ENCODE measurements at regions not wholly inside any gene's neighbourhood (a gene's known extent, or its start where the extent isn't known, plus 50 kb on each side); places are given as distances from the start of the nearest gene placed in this dataset.

DNA sequence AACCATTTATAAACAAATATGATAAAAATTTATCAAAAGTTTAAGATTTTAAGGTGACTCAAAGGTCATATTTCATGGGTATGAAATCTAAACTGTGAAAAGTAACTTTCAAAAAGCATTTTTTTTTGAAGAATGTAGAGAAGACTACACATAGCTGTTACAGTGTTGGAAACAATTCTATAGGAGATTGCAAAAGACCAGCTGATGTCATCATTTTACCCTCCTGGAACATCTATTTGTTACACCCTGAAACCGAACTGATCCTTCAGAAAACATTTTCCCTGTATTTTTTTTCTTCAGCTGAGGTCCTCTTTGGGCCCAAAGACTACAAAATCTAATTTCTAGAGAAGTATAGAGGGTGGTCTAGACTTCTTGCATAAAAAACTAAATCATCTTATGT is 297.5 kb upstream of the FERMT1 start:
- H3K27me3 ChIP-seq (ENCODE audit: control insufficient read depth, insufficient read depth, low read length), result no peaks in the 10 kb centered on the region
- ATAC-seq (no peak), DNase-seq (ENCODE audit: low read depth, low spot score) (no peak)
- ChIA-PET POLR2A (no interaction called here), CTCF (no interaction called here)
- BruUV-seq (replicated peaks), result no TSS peak
- in situ Hi-C loops (cut with HindIII; ENCODE audit: low pct_unique_long_range_greater_than_20kb, low sequenced_read_pairs) (no loop called here), intact Hi-C loops (cut with micrococcal nuclease; ENCODE audit: unreplicated experiment) (no loop called here)
- no peaks in the 10 kb centered on the region for H3K9me3 ChIP-seq (ENCODE audit: control insufficient read depth, insufficient read depth, low read depth, low read length)
- TF ChIP-seq, protein P1, sequence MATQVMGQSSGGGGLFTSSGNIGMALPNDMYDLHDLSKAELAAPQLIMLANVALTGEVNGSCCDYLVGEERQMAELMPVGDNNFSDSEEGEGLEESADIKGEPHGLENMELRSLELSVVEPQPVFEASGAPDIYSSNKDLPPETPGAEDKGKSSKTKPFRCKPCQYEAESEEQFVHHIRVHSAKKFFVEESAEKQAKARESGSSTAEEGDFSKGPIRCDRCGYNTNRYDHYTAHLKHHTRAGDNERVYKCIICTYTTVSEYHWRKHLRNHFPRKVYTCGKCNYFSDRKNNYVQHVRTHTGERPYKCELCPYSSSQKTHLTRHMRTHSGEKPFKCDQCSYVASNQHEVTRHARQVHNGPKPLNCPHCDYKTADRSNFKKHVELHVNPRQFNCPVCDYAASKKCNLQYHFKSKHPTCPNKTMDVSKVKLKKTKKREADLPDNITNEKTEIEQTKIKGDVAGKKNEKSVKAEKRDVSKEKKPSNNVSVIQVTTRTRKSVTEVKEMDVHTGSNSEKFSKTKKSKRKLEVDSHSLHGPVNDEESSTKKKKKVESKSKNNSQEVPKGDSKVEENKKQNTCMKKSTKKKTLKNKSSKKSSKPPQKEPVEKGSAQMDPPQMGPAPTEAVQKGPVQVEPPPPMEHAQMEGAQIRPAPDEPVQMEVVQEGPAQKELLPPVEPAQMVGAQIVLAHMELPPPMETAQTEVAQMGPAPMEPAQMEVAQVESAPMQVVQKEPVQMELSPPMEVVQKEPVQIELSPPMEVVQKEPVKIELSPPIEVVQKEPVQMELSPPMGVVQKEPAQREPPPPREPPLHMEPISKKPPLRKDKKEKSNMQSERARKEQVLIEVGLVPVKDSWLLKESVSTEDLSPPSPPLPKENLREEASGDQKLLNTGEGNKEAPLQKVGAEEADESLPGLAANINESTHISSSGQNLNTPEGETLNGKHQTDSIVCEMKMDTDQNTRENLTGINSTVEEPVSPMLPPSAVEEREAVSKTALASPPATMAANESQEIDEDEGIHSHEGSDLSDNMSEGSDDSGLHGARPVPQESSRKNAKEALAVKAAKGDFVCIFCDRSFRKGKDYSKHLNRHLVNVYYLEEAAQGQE (IDR thresholded peaks at IDR 0.05; ENCODE audit: insufficient read depth in 1 of 2, low read depth in 2 of 2, low read length in 1 of 2), result no peak
- no peak for TF ChIP-seq TCF7L2 (IDR thresholded peaks at IDR 0.05; ENCODE audit: low read depth, low read length)
- TF ChIP-seq POLR2AphosphoS5 (IDR thresholded peaks at IDR 0.05; ENCODE audit: low read depth, low read length), result no peak
- H3K4me1 ChIP-seq (ENCODE audit: control insufficient read depth, insufficient read depth, low read length), result no peaks in the 10 kb centered on the region
- no peaks in the 10 kb centered on the region for H3K36me3 ChIP-seq (ENCODE audit: control insufficient read depth, insufficient read depth, low read length)
- H3K4me3 ChIP-seq (ENCODE audit: low read depth in 2 of 2, low read length in 2 of 2), result no peak overlapping the region
- H3K27ac ChIP-seq (ENCODE audit: low read length), result no peak overlapping the region

DNA sequence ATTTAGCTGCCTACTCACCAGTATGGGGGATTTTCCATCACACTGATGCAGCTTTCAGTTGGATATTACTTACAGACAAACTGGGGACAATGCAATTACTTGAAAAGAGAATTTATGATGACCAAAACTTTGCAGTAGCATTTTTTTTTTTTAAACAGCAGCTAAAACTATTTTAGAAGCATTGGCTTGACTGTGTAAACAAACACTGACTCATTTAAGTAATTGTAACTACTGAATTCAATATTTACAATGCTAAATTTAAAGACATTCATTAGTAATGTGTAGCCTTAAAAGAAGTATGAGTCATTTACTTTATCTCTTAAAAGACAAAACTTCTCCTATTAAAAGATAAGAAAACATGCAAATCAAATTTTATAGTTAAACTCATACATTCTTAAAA is 295.9 kb upstream of the FERMT1 start:
- no peaks in the 10 kb centered on the region for H3K27me3 ChIP-seq (ENCODE audit: control insufficient read depth, insufficient read depth, low read length)
- no peaks in the 10 kb centered on the region for H3K36me3 ChIP-seq (ENCODE audit: control insufficient read depth, insufficient read depth, low read length)
- H3K4me1 ChIP-seq (ENCODE audit: control insufficient read depth, insufficient read depth, low read length), result no peaks in the 10 kb centered on the region
- in situ Hi-C loops (cut with HindIII; ENCODE audit: low pct_unique_long_range_greater_than_20kb, low sequenced_read_pairs), result no loop called here
- no peaks in the 10 kb centered on the region for H3K9me3 ChIP-seq (ENCODE audit: control insufficient read depth, insufficient read depth, low read depth, low read length)
- DNase-seq (ENCODE audit: low read depth, low spot score), result peak; percentile 8
- BruUV-seq (replicated peaks), result no TSS peak
- intact Hi-C loops (cut with micrococcal nuclease; ENCODE audit: unreplicated experiment), result no loop called here
- no peak overlapping the region for H3K27ac ChIP-seq (ENCODE audit: low read length)
- ChIA-PET POLR2A (interaction anchor here (0.7 kb wide), 1 partner anchor 308 kb away, joined by 4 read pairs; no protein-coding TSS in a partner anchor), CTCF (no interaction called here)
- TF ChIP-seq TCF7L2 (IDR thresholded peaks at IDR 0.05; ENCODE audit: low read depth, low read length) (no peak), POLR2AphosphoS5 (IDR thresholded peaks at IDR 0.05; ENCODE audit: low read depth, low read length) (no peak), SIN3A (IDR thresholded peaks at IDR 0.05; ENCODE audit: borderline replicate concordance, insufficient read depth, low read depth, low read length) (no peak)
- TF ChIP-seq, protein P2, sequence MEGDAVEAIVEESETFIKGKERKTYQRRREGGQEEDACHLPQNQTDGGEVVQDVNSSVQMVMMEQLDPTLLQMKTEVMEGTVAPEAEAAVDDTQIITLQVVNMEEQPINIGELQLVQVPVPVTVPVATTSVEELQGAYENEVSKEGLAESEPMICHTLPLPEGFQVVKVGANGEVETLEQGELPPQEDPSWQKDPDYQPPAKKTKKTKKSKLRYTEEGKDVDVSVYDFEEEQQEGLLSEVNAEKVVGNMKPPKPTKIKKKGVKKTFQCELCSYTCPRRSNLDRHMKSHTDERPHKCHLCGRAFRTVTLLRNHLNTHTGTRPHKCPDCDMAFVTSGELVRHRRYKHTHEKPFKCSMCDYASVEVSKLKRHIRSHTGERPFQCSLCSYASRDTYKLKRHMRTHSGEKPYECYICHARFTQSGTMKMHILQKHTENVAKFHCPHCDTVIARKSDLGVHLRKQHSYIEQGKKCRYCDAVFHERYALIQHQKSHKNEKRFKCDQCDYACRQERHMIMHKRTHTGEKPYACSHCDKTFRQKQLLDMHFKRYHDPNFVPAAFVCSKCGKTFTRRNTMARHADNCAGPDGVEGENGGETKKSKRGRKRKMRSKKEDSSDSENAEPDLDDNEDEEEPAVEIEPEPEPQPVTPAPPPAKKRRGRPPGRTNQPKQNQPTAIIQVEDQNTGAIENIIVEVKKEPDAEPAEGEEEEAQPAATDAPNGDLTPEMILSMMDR (IDR thresholded peaks at IDR 0.05), result no peak
- TF ChIP-seq, protein P1 (IDR thresholded peaks at IDR 0.05; ENCODE audit: insufficient read depth in 1 of 2, low read depth in 2 of 2, low read length in 1 of 2), result no peak
- ATAC-seq, result no peak
- H3K4me3 ChIP-seq (ENCODE audit: low read depth in 2 of 2, low read length in 2 of 2), result no peak overlapping the region
